Stimulated activated naive CD4-positive, alpha-beta T cell (primary cell): ENCODE measurements at regions not wholly inside any gene's neighbourhood (a gene's known extent, or its start where the extent isn't known, plus 50 kb on each side); places are given as distances from the start of the nearest gene placed in this dataset.
"Not testable (repeated sequence)": the region's sequence is repeated elsewhere in the genome, so short reads cannot be mapped to it uniquely, and the experiment has no call there.

Source experiments
- DNase-seq, 6 experiments: peaks; one replicate each; lab custom pipeline; 2025; lab: John Stamatoyannopoulos, UW

DNA sequence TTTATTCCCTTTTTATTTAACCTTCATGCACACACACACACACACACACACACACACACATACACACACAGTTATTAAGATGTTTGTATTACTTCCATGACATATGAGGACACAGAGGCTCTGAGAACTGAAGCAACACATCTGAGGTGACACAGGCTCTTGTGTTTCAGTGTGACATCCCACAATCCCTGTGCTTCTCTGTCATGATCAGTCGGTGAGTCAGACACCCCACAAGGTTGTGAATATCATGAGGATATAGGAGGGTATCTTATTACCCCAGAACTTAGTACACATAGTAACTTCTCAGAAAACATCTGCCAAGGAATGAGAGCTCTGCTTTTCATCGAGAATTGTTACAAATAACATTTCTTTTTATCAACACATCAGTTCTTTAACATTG is 459.3 kb downstream of the PLPP3 start:
- DNase-seq = no peak

DNA sequence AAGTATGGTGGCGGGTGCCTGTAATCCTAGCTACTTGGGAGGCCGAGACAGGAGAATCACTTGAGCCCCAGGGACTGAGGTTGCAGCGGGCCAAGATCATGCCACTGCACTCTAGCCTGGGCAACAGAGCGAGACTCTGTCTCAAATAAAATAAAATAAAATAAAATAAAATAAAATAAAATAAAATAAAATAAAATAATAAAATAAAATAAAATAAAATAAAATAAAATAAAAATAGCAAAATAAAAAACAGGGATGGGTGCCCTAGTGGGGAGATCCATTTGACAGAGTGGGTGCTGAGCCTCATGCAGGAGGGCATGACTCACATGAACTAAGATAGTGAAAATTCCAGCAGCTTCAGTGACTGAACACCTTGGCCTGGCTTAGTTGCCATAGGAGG is 460.7 kb downstream of the PLPP3 start:
- DNase-seq = not testable (repeated sequence)

DNA sequence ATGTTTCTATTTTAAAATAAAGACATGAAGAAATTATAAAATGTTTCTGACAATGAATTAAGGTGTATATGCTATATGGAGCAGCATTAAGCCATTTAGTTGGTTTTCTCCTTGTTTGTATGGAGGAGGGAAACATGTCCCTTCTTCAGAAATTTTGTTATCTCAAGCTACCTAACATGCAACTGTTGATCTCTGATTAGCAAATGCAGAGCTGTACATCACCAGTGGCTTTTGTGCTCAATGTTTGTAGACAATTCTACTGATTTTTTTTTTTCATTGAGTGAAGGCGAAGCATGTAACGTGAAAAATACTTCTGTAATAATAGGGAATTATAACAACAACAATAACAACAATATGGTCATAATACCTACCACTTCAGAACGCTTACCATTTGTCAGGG is 463.7 kb downstream of the PLPP3 start:
- no peak for DNase-seq

DNA sequence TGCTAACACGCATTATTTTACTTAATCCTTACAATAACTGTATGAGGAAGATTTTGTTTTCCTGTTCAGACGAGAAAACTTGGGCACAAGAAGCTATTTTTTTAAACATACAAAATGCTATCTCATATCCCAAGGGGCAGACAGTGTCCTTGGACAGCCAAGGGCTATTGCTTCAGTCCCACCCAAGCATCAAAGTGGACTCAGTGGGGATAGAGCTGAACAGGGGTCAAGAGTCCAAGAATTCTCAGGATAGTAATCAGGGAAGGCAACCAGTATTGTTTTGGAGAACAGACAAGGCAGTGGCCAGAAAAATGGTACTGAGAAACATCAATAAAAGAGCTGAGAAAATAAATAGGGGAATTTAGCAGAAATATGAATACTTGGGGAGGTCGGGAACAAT is 465.7 kb downstream of the PLPP3 start:
- DNase-seq = no peak

DNA sequence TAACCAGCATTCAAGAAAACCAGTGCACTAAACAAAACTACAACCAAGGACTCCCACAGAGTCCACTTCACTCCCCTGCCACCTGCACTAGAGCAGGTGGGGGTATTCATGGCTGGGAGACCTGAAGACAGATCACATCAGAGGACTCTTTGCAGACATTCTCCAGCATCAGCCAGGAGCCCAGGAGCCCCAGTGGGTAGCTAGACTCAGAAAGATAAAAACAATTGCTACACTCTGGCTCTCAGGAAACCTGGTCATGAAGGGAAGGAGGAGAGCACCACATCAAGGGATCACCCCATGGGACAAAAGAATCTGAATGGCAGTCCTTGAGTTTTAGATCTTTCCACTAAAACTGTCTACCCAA is 472.1 kb downstream of the PLPP3 start:
- DNase-seq = no peak

DNA sequence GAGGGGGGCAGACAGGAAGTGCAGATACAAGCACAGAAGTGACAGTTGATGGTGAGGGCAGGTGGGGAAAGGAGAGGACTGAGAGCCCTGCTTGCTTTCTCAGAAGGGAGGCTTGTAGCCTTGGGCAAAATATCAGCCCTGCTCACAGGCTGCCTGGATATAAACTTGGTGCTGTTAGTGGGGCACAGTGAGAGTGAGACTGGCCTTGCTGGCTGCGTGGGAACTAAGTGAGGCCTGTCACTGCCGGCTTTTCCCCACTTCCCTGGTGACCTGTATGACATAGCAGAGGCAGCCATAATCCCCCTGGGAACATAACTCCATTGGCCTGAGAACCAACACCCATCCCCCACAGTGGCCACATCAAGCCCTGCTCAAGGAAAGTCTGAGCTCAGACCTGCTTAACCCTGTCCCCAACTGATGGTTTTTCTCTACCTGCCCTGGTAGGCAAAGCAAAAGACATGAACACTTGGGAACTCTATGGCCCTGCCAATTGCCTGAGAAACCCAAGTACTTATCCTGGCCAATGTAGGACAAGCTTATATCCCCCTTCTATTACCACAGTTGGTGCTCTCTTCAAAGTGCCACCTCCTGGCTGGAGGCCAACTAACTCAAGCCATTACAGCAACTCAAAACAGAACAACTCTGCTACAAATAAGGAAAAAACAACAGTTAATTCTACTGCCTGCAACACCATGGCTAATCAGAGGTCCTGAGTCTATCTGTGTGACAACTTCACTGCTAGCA is 472.7 kb downstream of the PLPP3 start:
- no peak for DNase-seq

DNA sequence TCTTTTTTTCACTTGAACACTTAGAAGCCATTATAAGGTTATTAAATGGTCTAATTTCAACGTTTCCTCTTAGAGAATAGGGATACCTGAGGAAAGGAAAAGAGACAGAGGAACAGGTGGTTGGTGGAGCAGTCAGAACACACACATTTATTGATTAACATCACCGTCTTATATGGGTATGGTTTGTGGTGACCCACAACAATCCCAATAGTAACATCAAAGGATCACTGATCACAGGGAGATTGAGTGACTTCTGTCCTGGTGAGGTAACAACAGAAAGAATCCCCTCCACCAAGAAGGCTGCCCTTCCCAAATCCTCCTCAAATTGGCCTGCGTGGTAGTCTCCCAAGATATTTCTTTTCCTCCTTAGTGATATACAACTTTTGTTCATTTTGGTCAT is 474.0 kb downstream of the PLPP3 start:
- DNase-seq = no peak

DNA sequence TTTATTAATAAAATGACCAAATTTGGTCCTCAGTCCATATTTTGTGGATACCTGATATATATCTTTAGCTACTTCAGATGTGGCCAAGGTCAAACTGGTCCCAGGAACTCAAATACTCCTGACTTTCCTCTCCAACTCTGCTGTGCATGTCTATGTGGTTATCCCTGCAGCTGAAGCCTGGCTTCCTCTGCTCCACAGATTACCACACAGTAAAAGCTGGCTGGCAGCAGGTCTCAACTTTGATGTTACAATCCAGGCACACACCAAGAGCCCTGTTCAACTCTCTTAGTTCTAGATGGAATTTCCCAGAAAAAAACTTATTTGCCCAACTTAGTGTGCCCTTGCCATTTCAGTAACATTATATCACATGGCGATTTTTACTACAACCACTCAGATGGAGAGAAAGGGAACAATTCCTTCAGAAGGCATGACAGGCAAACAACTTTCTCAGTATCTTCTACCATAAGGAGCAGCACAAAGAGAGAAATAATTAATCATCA is 479.5 kb downstream of the PLPP3 start:
- DNase-seq = no peak

DNA sequence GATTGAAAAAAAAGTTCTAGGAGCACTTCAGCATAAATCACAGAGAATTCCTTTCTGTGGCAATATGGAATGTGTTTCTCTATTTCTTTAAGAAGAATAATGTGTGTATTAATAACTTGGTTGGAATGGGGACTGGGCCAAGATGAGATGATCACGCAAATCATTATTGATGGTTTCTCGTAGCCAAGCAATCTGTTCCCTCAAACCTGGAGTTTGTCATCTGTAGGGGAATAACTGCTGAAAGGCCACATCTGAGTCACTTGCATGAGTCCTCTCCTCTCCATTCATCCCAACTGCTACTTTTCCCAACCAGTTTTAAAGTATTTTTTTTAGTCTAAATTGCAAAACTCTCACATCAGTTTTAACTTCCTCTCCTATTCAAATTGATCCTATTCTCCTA is 480.4 kb downstream of the PLPP3 start:
- DNase-seq = no peak

DNA sequence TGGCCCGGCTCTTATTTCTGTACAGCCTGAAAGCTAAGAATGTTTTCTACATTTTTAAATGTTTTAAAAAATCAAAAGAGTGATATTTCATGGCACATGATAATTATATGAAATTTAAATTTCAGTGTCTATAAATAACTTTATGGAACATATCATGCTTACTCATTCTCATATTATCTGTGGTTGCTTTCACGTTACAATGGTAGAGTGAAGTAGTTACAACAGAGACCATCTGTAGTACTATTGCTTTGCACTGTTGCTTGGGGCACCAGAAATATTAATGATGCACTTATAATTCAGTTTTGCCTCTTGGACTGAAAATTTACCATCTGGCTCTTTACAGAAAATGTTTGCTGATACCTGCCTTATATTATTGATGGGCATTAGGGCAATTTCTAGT is 481.6 kb downstream of the PLPP3 start:
- DNase-seq = no peak

DNA sequence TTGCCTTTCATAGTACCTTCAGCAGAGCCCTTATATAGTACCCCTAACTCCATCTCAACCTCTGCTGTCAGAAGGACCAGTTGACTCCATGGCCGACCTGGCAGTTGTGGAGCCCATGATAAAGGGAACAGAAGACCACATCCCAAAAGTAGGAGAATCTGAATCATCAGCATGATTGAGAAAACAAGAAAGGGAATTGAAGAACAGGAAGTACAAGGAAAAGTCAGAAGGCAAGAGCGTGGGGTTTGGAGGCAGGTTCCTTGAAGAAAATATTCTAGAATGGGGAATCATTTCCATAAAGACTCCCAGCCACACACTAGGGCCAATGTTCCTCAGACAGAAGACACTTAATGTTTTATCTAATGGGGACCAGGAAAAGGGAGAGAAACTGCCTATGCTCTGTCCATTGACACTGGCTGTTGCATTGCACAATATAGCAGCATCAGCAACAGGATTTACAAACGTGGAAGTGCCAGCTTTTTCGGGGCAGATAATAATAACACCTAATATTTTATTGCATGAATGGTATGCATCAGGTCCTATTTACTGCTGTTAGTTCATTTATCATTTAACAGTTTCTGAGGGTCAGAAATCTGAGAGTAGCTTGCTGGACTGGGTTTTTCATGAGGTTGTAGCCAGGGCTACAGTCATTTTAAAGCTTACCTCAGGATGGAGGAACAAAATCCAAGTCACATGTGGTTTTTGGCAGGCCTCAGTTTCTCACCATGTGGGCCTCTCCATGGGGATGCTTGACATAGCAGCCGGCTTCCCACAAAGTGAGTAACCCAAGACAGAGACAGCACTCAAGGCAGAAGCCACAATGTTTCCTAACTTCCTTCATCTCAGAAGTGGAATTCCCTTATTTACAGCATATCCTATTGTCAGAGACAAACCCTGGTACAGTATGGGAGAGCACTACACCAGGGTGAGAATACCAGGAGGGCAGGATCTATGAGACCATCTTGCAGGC is 483.4 kb downstream of the PLPP3 start:
- DNase-seq = no peak

DNA sequence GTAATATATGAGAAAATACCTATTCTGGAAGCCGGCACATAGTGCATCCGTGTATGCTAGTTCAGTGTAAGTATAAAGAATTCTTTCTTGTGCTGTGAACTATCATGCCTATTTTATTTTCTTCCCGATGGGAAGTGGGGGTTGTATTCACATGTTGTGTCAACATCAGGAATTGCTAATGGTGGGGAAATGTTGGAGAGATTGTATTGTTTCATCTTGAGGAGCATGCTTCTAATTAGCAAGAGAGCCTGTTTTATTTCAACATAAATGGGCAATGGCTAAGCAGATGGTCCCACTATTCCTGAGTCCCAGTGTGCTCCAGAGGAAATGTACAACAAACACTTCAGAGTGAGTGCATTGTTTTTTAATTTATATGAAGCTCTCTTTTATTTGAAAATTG is 485.2 kb downstream of the PLPP3 start:
- no peak for DNase-seq

DNA sequence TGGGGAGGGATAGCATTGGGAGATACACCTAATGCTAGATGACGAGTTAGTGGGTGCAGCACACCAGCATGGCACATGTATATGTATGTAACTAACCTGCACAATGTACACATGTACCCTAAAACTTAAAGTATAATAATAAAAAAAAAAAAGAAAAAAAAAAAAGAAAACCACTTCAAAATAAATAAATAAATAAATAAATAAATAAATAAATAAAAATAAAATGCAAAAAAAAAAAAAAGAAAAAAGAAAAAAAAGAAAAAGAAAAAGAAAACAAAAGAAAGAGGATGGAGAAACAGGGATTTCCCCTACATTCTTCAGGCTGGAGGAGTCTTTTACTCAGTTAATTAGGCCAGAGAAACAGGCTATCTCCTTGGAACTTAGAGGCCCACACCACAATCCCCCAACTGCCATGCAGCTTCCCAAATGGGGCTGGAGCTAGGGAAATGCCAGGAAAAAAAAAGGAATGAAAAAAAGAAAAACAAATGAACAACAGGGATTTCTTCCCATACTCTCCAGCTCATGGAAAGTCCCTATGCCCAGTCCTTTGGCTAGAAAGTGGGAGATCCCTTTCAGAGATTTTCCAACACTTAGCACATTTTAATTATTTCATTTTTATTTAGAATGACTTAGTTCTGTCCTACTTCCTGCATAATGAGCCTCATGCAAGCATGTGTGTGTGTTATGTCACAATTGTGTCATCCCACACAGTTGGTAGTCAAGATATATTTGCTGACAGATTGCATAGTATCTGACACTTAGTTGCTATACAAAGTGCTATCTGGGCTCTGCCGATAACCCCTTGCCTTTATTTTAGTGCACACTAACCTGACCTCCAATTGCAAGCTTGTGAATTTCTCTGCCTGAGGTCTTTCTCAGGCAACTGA is 486.4 kb downstream of the PLPP3 start:
- DNase-seq = no peak

DNA sequence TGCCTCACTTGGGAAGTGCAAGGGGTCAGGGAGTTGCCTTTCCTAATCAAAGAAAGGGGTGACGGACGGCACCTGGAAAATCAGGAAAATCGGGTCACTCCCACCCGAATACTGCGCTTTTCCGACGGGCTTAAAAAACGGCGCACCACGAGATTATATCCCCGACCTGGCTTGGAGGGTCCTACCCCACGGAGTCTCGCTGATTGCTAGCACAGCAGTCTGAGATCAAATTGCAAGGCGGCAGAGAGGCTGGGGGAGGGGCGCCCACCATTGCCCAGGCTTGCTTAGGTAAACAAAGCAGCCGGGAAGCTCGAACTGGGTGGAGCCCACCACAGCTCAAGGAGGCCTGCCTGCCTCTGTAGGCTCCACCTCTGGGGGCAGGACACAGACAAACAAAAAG is 489.5 kb downstream of the PLPP3 start:
- not testable (repeated sequence) for DNase-seq

DNA sequence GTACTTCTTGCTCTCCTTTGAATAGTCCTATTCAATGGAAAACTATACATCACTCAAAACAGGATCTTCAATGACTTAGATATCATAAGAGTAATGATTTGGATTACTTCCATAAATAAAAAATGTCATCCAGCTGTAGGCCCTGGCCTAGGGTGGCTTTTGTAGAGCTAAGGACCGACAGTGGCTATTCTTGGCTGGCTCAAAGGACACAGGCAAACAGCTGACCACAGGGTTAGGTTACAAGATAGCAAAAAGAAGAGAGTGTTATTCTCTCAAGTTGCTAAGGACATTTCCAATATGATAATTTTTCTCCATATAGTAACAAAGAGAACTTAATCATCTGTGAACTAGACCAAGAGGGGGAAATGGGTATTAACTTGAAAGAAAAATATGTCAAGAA is 495.1 kb downstream of the PLPP3 start:
- no peak for DNase-seq

DNA sequence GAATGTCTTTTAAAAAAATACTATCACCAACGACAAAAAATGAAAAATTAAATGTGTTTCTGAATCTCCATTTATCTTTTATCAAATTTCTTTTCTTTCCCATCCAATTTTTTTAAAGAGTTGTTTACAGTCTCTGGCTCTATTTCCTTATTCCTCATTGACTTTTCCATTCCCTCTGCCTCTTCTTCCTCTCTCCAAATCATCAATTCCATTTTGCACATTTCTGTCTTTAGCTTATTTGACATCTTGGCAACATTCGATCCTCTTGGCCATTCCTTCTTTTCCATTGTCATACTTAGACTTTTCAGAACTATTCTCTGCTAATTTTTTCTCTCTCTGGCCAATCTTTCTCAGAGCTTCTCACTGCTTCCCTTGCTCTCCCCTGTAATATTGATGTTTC is 497.6 kb downstream of the PLPP3 start:
- DNase-seq = no peak

DNA sequence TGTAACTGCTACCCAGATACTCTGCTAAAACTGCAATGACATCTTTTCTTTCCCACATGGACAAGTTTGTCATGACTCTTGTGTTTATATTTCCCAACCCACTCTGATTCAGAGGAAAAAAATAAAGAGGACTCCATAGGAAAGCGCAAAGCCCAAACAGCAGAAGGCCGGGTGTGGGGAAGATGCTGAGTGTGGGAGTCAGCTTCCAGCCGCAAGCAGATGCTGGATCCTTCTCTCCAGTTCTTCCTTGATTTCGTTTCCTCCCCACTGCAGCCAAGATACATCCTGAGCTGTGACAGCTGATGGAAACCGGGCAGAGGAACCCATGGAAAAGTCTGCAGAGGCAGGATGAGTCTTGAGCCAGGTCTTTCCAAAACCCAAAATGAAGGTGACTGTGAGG is 498.2 kb downstream of the PLPP3 start:
- DNase-seq = no peak

DNA sequence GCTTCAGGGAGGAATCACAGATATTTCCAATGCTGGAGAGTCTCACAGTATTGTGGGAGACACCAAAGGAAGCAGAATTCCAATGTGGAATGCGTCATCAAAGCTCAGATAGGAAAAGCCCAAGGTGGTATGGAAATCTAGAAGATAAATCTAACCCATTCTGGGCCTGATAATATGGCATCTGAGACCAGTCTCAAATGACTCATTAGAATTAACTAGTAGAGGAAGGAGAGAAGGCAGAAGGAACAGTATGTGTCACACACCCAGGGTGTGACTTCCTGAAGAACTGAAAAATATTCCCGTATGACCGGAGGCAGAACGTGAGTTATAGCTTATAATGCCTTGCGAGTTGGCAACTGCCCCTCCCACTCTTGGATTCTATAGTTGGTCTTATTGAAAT is 499.2 kb downstream of the PLPP3 start:
- DNase-seq = no peak

DNA sequence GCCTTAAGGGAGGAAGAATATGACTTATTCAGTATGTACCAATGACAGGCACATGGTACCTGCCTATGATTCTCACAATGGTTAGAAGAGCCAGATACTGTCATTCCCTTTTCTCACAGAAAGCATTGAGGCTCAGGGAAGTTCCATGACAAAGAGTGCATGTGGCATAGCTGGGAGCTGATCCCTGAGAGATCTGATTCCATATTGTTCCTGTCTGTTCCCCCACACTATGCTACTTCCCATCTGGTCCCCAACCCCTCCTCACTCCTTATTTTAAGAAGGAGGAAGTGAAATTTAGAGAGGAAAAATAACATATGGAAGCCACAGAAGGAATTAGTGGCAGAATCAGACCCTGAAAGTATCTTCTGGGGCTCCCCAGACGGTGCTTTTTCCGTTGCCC is 500.0 kb downstream of the PLPP3 start:
- no peak for DNase-seq

DNA sequence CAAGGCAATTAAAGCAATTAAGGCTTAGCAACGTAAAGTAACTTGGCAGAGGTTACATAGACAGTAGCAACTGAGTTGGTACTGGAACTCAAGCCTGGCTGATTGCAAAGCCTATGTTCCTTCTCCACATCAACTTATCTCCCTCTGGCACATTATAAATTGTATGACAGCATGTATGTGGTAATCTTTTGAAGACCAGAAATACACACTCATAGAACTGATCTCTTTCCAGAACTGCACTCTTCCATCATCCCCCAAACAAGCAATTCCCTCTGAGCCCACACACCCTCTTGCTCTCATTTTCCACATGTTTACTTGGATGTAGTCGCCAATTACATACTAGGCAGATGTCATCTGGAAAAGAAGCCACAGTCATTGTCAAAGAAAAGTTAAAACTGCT is 502.2 kb downstream of the PLPP3 start:
- DNase-seq = no peak

DNA sequence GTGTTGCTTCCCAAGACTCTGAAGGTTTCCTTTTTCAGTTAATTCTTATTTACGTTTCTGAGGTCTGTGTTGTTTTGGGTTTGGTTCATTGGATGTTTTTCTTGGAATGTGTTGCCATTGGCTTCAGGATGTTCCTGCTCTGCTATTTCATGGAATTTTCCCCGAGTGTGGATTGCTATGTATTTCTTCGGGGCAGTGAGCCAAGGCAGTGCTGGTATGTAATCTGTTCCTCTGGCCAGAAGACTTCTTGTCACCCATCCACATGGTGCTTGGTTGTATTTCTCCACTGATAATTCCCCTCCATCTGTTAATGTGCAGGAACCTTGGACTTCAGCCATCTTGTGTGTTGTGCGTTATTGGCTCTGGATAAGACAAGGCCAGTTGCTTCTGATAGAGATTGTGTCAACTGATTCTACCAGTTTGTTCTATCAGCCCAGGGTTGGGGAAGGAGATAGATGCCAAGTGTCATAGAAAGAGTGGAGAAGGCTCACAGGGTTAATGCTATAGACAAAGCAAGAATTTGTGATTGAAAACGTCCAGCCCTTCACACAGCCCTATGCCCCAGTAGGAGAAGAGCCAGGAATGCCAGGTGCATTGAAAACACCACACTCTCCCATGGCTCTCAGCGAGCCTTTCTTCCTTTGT is 505.2 kb downstream of the PLPP3 start:
- DNase-seq = no peak

DNA sequence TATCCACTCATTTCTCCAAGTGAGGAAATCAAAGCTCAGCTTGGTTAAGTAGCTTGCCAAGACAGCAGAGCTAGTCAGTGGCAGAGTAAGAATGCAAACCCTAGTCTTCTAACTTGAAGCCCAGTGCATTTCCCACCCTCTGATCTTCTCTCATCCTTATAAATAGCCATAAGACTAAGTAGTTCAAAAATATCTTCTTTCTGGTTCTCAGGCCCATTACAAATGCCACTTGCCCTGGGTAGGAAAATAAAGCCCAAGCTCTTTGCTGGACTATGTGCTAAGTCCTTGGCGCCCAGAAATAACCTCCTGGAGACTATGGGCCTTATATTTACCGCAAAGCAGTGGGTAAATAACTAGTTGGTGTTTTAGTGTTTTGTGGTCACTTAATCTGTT is 505.8 kb downstream of the PLPP3 start:
- no peak for DNase-seq
